ENCODE measurements at regions not wholly inside any gene's neighbourhood (a gene's known extent, or its start where the extent isn't known, plus 50 kb on each side); places are given as distances from the start of the nearest gene placed in this dataset.

GRCh38 chr7:424961-425793 lies 94.5 kb downstream of the PDGFA start:
- Histone ChIP-seq H3K4me3 (replicated peaks in 1 of 3; ENCODE audit: low read depth in 2 of 3, low read length in 3 of 3) (no peak overlapping the region), H3K4me2 (replicated peaks; ENCODE audit: extremely low read depth, low read length, poor library complexity, severe bottlenecking) (no peak overlapping the region), H3K27ac (ENCODE audit: low read depth in 1 of 2, low read length in 2 of 2) (no peak overlapping the region), H3K36me3 (replicated peaks in 1 of 2; ENCODE audit: control insufficient read depth in 1 of 2, insufficient read depth in 2 of 2, low read length in 2 of 2) (no peaks in the 10 kb centered on the region), H3K9ac (ENCODE audit: insufficient read depth, low read length, poor library complexity, severe bottlenecking) (no peak overlapping the region), H2AFZ (ENCODE audit: insufficient read depth, low read depth, low read length, poor library complexity, severe bottlenecking) (no peak overlapping the region), H3K79me2 (ENCODE audit: insufficient read depth, low read length) (no peaks in the 10 kb centered on the region), H3K9me3 (replicated peaks in 1 of 2; ENCODE audit: control insufficient read depth in 1 of 2, insufficient read depth in 1 of 2, low read length in 2 of 2) (no peaks in the 10 kb centered on the region), H3K27me3 (ENCODE audit: control insufficient read depth in 2 of 2, insufficient read depth in 2 of 2, low read length in 2 of 2) (no peaks in the 10 kb centered on the region), H4K20me1 (ENCODE audit: insufficient read depth, low read length) (no peaks in the 10 kb centered on the region), H3K4me1 (ENCODE audit: control insufficient read depth in 1 of 2, insufficient read depth in 2 of 2, low read length in 2 of 2) (no peaks in the 10 kb centered on the region)
- Mint-ChIP-seq H3K36me3 (no peaks in the 10 kb centered on the region), H3K27me3 (ENCODE audit: low read depth in 3 of 3) (peaks cover 1 to 2% (median 2%) of the 10 kb centered on the region in 3 donors), H3K4me1 (no peaks in the 10 kb centered on the region), H3K9me3 (peaks cover 0 to 5% (median 1%) of the 10 kb centered on the region in 7 donors), H3K4me3 (no peak overlapping the region), H3K27ac (no peak overlapping the region)
- DNase-seq: no peak
- TF ChIP-seq CTCF (IDR thresholded peaks at IDR 0.05): no peak
- intact Hi-C loops (cut with micrococcal nuclease): no loop called here
- 96% methylated on average over 33 of the region's 46 CpGs for WGBS (ENCODE audit: insufficient coverage)

GRCh38 chr7:425794-426188 lies 93.9 kb downstream of the PDGFA start:
- no peak overlapping the region for H3K4me3 Mint-ChIP-seq
- Histone ChIP-seq H3K27ac (ENCODE audit: low read depth in 1 of 2, low read length in 2 of 2) (no peak overlapping the region), H3K36me3 (replicated peaks in 1 of 2; ENCODE audit: control insufficient read depth in 1 of 2, insufficient read depth in 2 of 2, low read length in 2 of 2) (no peaks in the 10 kb centered on the region), H4K20me1 (ENCODE audit: insufficient read depth, low read length) (no peaks in the 10 kb centered on the region), H3K4me2 (replicated peaks; ENCODE audit: extremely low read depth, low read length, poor library complexity, severe bottlenecking) (no peak overlapping the region), H3K9me3 (replicated peaks in 1 of 2; ENCODE audit: control insufficient read depth in 1 of 2, insufficient read depth in 1 of 2, low read length in 2 of 2) (no peaks in the 10 kb centered on the region), H2AFZ (ENCODE audit: insufficient read depth, low read depth, low read length, poor library complexity, severe bottlenecking) (no peak overlapping the region), H3K9ac (ENCODE audit: insufficient read depth, low read length, poor library complexity, severe bottlenecking) (no peak overlapping the region), H3K27me3 (ENCODE audit: control insufficient read depth in 2 of 2, insufficient read depth in 2 of 2, low read length in 2 of 2) (no peaks in the 10 kb centered on the region), H3K4me3 (replicated peaks in 1 of 3; ENCODE audit: low read depth in 2 of 3, low read length in 3 of 3) (no peak overlapping the region), H3K79me2 (ENCODE audit: insufficient read depth, low read length) (no peaks in the 10 kb centered on the region), H3K4me1 (ENCODE audit: control insufficient read depth in 1 of 2, insufficient read depth in 2 of 2, low read length in 2 of 2) (no peaks in the 10 kb centered on the region)
- no peak for TF ChIP-seq CTCF (IDR thresholded peaks at IDR 0.05)
- no peaks in the 10 kb centered on the region for H3K4me1 Mint-ChIP-seq
- intact Hi-C loops (cut with micrococcal nuclease): no loop called here
- H3K36me3 Mint-ChIP-seq: no peaks in the 10 kb centered on the region
- peaks cover 1 to 2% (median 2%) of the 10 kb centered on the region in 3 donors for H3K27me3 Mint-ChIP-seq (ENCODE audit: low read depth in 3 of 3)
- no peak for DNase-seq
- no peak overlapping the region for H3K27ac Mint-ChIP-seq
- 92% methylated on average over 16 of the region's 16 CpGs for WGBS (ENCODE audit: insufficient coverage)
- H3K9me3 Mint-ChIP-seq: peaks cover 0 to 5% (median 1%) of the 10 kb centered on the region in 7 donors

All from CD14-positive monocyte (primary cell).